ENCODE measurements at regions not wholly inside any gene's neighbourhood (a gene's known extent, or its start where the extent isn't known, plus 50 kb on each side); places are given as distances from the start of the nearest gene placed in this dataset.

GRCh38 chr3:24673596-24673995 lies 178.9 kb upstream of the THRB start:
- TF ChIP-seq CTCF (conservative IDR thresholded peaks at IDR 0.05; ENCODE audit: low read depth, low read length) = no peak
- no peak overlapping the region for H3K4me3 ChIP-seq (ENCODE audit: low read depth, low read length)
- no peak for DNase-seq (ENCODE audit: low read depth)

- no peak for DNase-seq (ENCODE audit: low read depth)
- no peak for TF ChIP-seq CTCF (conservative IDR thresholded peaks at IDR 0.05; ENCODE audit: low read depth, low read length)
- H3K4me3 ChIP-seq (ENCODE audit: low read depth, low read length) = no peak overlapping the region
These were observed 179.6 kb upstream of the THRB start for GRCh38 chr3:24674261-24674660.

- TF ChIP-seq CTCF (conservative IDR thresholded peaks at IDR 0.05; ENCODE audit: low read depth, low read length) = no peak
- no peak for DNase-seq (ENCODE audit: low read depth)
- H3K4me3 ChIP-seq (ENCODE audit: low read depth, low read length) = no peak overlapping the region
These were observed 183.4 kb upstream of the THRB start for GRCh38 chr3:24678021-24678420.

GRCh38 chr3:24678421-24678865 lies 183.8 kb upstream of the THRB start:
- no peak for TF ChIP-seq CTCF (conservative IDR thresholded peaks at IDR 0.05; ENCODE audit: low read depth, low read length)
- no peak overlapping the region for H3K4me3 ChIP-seq (ENCODE audit: low read depth, low read length)
- DNase-seq (ENCODE audit: low read depth) = peak; percentile 61

GRCh38 chr3:24679429-24679828 lies 184.8 kb upstream of the THRB start:
- TF ChIP-seq CTCF (conservative IDR thresholded peaks at IDR 0.05; ENCODE audit: low read depth, low read length) = no peak
- DNase-seq (ENCODE audit: low read depth) = no peak

GRCh38 chr3:24680214-24680967 lies 185.7 kb upstream of the THRB start:
- DNase-seq (ENCODE audit: low read depth) = no peak
- peak; percentile 94 for TF ChIP-seq CTCF (conservative IDR thresholded peaks at IDR 0.05; ENCODE audit: low read depth, low read length)
- H3K4me3 ChIP-seq (ENCODE audit: low read depth, low read length) = no peak overlapping the region

More at GRCh38 chr3:24679429-24679828, 184.8 kb upstream of the THRB start:
- H3K4me3 ChIP-seq (ENCODE audit: low read depth, low read length) = no peak overlapping the region

- H3K4me3 ChIP-seq (ENCODE audit: low read depth, low read length) = no peak overlapping the region
- TF ChIP-seq CTCF (conservative IDR thresholded peaks at IDR 0.05; ENCODE audit: low read depth, low read length) = no peak
- no peak for DNase-seq (ENCODE audit: low read depth)
These were observed 187.5 kb upstream of the THRB start for GRCh38 chr3:24682141-24682547.

Measured in epithelial cell of proximal tubule (primary cell).